Omental fat pad (tissue), 3 donors: ENCODE measurements at regions not wholly inside any gene's neighbourhood (a gene's known extent, or its start where the extent isn't known, plus 50 kb on each side); places are given as distances from the start of the nearest gene placed in this dataset.

Experiments
- ATAC-seq: fragments of 150-250 bp; one replicate; pipeline ENCODE4 v1.9.1; 2016; ENCODE audit warnings: mild to moderate bottlenecking, moderate library complexity; ENCODE audit not compliant: low FRiP score
- DNase-seq: peaks from one replicate; pipeline ENCODE4 v3.0.0-alpha.2; 2019; ENCODE audit warnings: low spot score
- CTCF ChIP-seq, 3 donors: fragments of 450-650 bp; IDR thresholded peaks; one replicate each; pipeline ENCODE4 v1.5.1; 2016 to 2017; ENCODE audit warnings: antibody characterized with exemption in 3 of 3, mild to moderate bottlenecking in 3 of 3, moderate library complexity in 2 of 3

GRCh38 chr16:54488729-54489128, 202.1 kb upstream of the IRX3 start:
- ATAC-seq (no peak), DNase-seq (no peak)
- no peak for TF ChIP-seq CTCF (IDR thresholded peaks at IDR 0.05)

GRCh38 chr16:54487933-54488332, 201.3 kb upstream of the IRX3 start:
- no peak for TF ChIP-seq CTCF (IDR thresholded peaks at IDR 0.05)
- DNase-seq (no peak), ATAC-seq (no peak)

- ATAC-seq (no peak), DNase-seq (no peak)
- no peak for TF ChIP-seq CTCF (IDR thresholded peaks at IDR 0.05)
Observed at GRCh38 chr16:54484700-54485099, 198.1 kb upstream of the IRX3 start.

GRCh38 chr16:54482892-54483574, 196.4 kb upstream of the IRX3 start:
- DNase-seq (no peak), ATAC-seq (no peak)
- no peak for TF ChIP-seq CTCF (IDR thresholded peaks at IDR 0.05)

GRCh38 chr16:54480429-54480828, 193.8 kb upstream of the IRX3 start:
- no peak for ATAC-seq
- no peak for TF ChIP-seq CTCF (IDR thresholded peaks at IDR 0.05)
- no peak for DNase-seq

- ATAC-seq (no peak), DNase-seq (no peak)
- TF ChIP-seq CTCF (IDR thresholded peaks at IDR 0.05) = no peak
Observed at GRCh38 chr16:54479546-54479945, 193.0 kb upstream of the IRX3 start.

GRCh38 chr16:54477714-54478113, 191.1 kb upstream of the IRX3 start:
- ATAC-seq = no peak

More at GRCh38 chr16:54477714-54478113, 191.1 kb upstream of the IRX3 start:
- no peak for DNase-seq
- TF ChIP-seq CTCF (IDR thresholded peaks at IDR 0.05) = no peak
